ENCODE measurements at regions not wholly inside any gene's neighbourhood (a gene's known extent, or its start where the extent isn't known, plus 50 kb on each side); places are given as distances from the start of the nearest gene placed in this dataset.

GRCh38 chr2:118527571-118527970, 319.9 kb downstream of the EN1 start:
- DNase-seq (ENCODE audit: low read depth in 4 of 4, low spot score in 3 of 4): no peak

GRCh38 chr2:118525346-118525745, 322.1 kb downstream of the EN1 start:
- DNase-seq (ENCODE audit: low read depth in 4 of 4, low spot score in 3 of 4): no peak

- no peak for DNase-seq (ENCODE audit: low read depth in 4 of 4, low spot score in 3 of 4)
Measured at GRCh38 chr2:118524911-118525310, 322.5 kb downstream of the EN1 start.

GRCh38 chr2:118523761-118524160, 323.7 kb downstream of the EN1 start:
- DNase-seq (ENCODE audit: low read depth in 4 of 4, low spot score in 3 of 4): no peak

- DNase-seq (ENCODE audit: low read depth in 4 of 4, low spot score in 3 of 4): no peak
Measured at GRCh38 chr2:118521960-118522359, 325.5 kb downstream of the EN1 start.

- no peak for DNase-seq (ENCODE audit: low read depth in 4 of 4, low spot score in 3 of 4)
Measured at GRCh38 chr2:118521272-118521671, 326.2 kb downstream of the EN1 start.

GRCh38 chr2:118520246-118520645, 327.2 kb downstream of the EN1 start:
- DNase-seq (ENCODE audit: low read depth in 4 of 4, low spot score in 3 of 4): no peak

- no peak for DNase-seq (ENCODE audit: low read depth in 4 of 4, low spot score in 3 of 4)
Measured at GRCh38 chr2:118519511-118519910, 327.9 kb downstream of the EN1 start.

- no peak for DNase-seq (ENCODE audit: low read depth in 4 of 4, low spot score in 3 of 4)
Measured at GRCh38 chr2:118510807-118511206, 336.6 kb downstream of the EN1 start.

- DNase-seq (ENCODE audit: low read depth in 4 of 4, low spot score in 3 of 4): no peak
Measured at GRCh38 chr2:118509319-118510004, 338.0 kb downstream of the EN1 start.

- DNase-seq (ENCODE audit: low read depth in 4 of 4, low spot score in 3 of 4): no peak
Measured at GRCh38 chr2:118508282-118508681, 339.2 kb downstream of the EN1 start.

- DNase-seq (ENCODE audit: low read depth in 4 of 4, low spot score in 3 of 4): no peak
Measured at GRCh38 chr2:118505436-118505835, 342.0 kb downstream of the EN1 start.

GRCh38 chr2:118502106-118502505, 345.3 kb downstream of the EN1 start:
- no peak for DNase-seq (ENCODE audit: low read depth in 4 of 4, low spot score in 3 of 4)

GRCh38 chr2:118498943-118499342, 348.5 kb downstream of the EN1 start:
- no peak for DNase-seq (ENCODE audit: low read depth in 4 of 4, low spot score in 3 of 4)

GRCh38 chr2:118496870-118497611, 350.4 kb downstream of the EN1 start:
- no peak for DNase-seq (ENCODE audit: low read depth in 4 of 4, low spot score in 3 of 4)

- no peak for DNase-seq (ENCODE audit: low read depth in 4 of 4, low spot score in 3 of 4)
Measured at GRCh38 chr2:118496467-118496866, 351.0 kb downstream of the EN1 start.

- no peak for DNase-seq (ENCODE audit: low read depth in 4 of 4, low spot score in 3 of 4)
Measured at GRCh38 chr2:118495290-118495689, 352.2 kb downstream of the EN1 start.

GRCh38 chr2:118493213-118493612, 354.2 kb downstream of the EN1 start:
- no peak for DNase-seq (ENCODE audit: low read depth in 4 of 4, low spot score in 3 of 4)

GRCh38 chr2:118492335-118492734, 355.1 kb downstream of the EN1 start:
- DNase-seq (ENCODE audit: low read depth in 4 of 4, low spot score in 3 of 4): no peak

- DNase-seq (ENCODE audit: low read depth in 4 of 4, low spot score in 3 of 4): no peak
Measured at GRCh38 chr2:118490330-118490729, 357.1 kb downstream of the EN1 start.

GRCh38 chr2:118489712-118490299, 357.6 kb downstream of the EN1 start:
- DNase-seq (ENCODE audit: low read depth in 4 of 4, low spot score in 3 of 4): no peak

GRCh38 chr2:118481299-118481698, 366.1 kb downstream of the EN1 start:
- no peak for DNase-seq (ENCODE audit: low read depth in 4 of 4, low spot score in 3 of 4)
